COLO829 (cell line): ENCODE measurements at regions not wholly inside any gene's neighbourhood (a gene's known extent, or its start where the extent isn't known, plus 50 kb on each side); places are given as distances from the start of the nearest gene placed in this dataset.
A peak's percentile ranks its signal among the peaks of the same experiment; 100 is the strongest.

Experiments
- DNase-seq: peaks from one replicate; pipeline ENCODE4 v3.0.0; 2012; ENCODE audit warnings: low spot score

DNA sequence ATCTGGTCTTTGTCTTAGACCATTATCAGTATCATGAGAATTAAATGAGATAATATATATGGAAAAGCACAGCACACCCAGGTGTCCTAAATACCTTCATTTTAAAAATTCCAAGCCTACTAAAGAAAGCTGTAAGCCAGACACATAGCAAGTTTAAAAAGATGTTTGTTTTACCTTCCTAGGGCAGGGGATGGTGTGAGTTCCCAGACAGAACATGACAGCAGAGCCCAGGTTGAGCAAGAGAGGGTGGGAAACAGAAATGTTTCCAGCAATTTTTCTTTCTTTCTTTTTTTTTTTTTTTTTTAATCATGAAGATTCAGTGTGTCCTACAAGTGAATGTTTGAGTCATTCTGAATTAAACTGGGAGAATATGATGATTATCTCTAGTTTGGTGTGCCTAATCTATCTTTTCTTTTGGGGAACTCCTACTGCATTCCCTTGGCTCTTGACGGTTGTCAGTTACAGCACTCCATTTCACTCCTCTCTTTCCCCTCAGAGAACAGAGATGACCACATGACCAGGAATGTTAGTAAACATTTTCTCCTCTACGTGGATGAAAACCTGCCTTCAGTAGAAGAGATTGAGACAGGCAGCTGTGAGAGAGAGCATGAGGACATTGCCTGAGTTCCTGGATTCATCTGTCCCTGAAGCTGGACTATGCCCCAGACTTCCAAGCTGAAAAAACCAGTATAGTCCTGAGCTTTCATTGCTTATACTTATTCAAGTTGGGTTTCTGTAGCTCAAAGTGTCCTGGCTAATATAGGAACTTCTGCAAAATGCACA, 54.5 kb upstream of the ARL14 start:
- DNase-seq: no peak

- no peak for DNase-seq
Measured at GRCh38 chr3:160618878-160619277, 53.5 kb upstream of the KPNA4 start.

GRCh38 chr3:160618363-160618762, 53.0 kb upstream of the KPNA4 start:
- DNase-seq: no peak

- DNase-seq: no peak
Measured at GRCh38 chr3:160617636-160618035, 52.3 kb upstream of the KPNA4 start.

DNA sequence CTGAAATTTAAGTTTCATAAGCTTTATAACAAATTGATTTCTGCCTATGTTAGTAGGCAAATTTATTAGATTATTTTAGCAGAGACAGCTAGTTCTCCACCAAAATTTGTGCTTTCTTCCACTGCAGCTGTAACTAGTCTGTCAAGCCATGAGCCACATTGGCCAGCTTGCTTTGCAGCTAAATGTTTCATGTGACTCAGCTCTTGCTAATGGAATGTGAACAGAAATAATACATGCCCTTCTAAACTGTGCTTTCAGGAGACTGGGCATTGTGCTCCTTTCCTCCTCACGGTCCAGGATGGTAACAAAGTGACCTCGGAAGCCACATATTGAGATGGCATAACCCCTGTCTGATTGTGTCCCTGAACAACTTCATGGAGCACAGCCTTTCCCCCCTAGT, 51.3 kb upstream of the KPNA4 start:
- peak; percentile 37 for DNase-seq

DNA sequence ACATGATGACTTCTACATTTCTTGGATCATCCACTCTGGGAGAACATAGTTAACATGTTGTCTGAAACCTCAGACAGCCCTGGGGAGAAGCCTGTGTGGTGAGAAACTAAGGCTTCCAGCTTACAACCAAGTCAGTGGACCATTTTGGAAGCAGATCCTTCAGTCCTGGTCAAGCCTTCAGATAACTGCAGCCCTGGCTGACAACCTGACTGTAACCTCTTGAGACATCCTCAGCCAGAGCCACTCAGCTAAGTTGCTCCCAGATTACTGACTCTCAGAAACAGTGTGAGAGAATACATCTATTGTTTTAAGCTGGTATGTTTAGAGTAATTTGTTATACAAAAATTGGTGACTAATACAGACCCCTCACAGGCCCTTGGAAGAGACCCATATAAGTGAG, 50.9 kb upstream of the KPNA4 start:
- no peak for DNase-seq
